ENCODE measurements at regions not wholly inside any gene's neighbourhood (a gene's known extent, or its start where the extent isn't known, plus 50 kb on each side); places are given as distances from the start of the nearest gene placed in this dataset.

GRCh38 chr1:214208460-214208859 lies 72.5 kb upstream of the SMYD2 start:
- ATAC-seq: no peak
- TF ChIP-seq RARB (CRISPR knock-in tag; IDR thresholded peaks at IDR 0.05): no peak
- no peak for TF ChIP-seq PATZ1 (CRISPR knock-in tag; IDR thresholded peaks at IDR 0.05; ENCODE audit: borderline replicate concordance)
- no peak for TF ChIP-seq ZNF565 (CRISPR knock-in tag; conservative IDR thresholded peaks at IDR 0.05; ENCODE audit: low read depth)
- TF ChIP-seq GLIS3 (CRISPR knock-in tag; IDR thresholded peaks at IDR 0.05): no peak
- TF ChIP-seq SNAI2 (CRISPR knock-in tag; IDR thresholded peaks at IDR 0.05): no peak
- no peak for TF ChIP-seq ZFP3 (CRISPR knock-in tag; IDR thresholded peaks at IDR 0.05)
- TF ChIP-seq ZNF70 (CRISPR knock-in tag; IDR thresholded peaks at IDR 0.05): no peak
- TF ChIP-seq CSDC2 (CRISPR knock-in tag; IDR thresholded peaks at IDR 0.05): no peak
- no peak for TF ChIP-seq OSR1 (CRISPR knock-in tag; IDR thresholded peaks at IDR 0.05)
- TF ChIP-seq ZC3H10 (CRISPR knock-in tag; IDR thresholded peaks at IDR 0.05): no peak
- no peak for TF ChIP-seq ISL1 (CRISPR knock-in tag; IDR thresholded peaks at IDR 0.05)
- TF ChIP-seq CSRNP3 (CRISPR knock-in tag; IDR thresholded peaks at IDR 0.05): no peak
- no peak for TF ChIP-seq ZNF8 (CRISPR knock-in tag; IDR thresholded peaks at IDR 0.05)
- TF ChIP-seq BACH2 (CRISPR knock-in tag; IDR thresholded peaks at IDR 0.05; ENCODE audit: borderline replicate concordance): no peak
- no peak for TF ChIP-seq CREB5 (CRISPR knock-in tag; IDR thresholded peaks at IDR 0.05; ENCODE audit: low read depth)
- no peak for TF ChIP-seq TOX (CRISPR knock-in tag; IDR thresholded peaks at IDR 0.05; ENCODE audit: borderline replicate concordance)
- no peak for TF ChIP-seq TCF4 (CRISPR knock-in tag; IDR thresholded peaks at IDR 0.05; ENCODE audit: borderline replicate concordance)
- TF ChIP-seq PPARA (CRISPR knock-in tag; IDR thresholded peaks at IDR 0.05; ENCODE audit: borderline replicate concordance): no peak
- TF ChIP-seq POU6F1 (CRISPR knock-in tag; IDR thresholded peaks at IDR 0.05; ENCODE audit: borderline replicate concordance, low read depth): no peak
- TF ChIP-seq TSHZ2 (CRISPR knock-in tag; IDR thresholded peaks at IDR 0.05): no peak

- no peak for ATAC-seq
- no peak for TF ChIP-seq CSRNP3 (CRISPR knock-in tag; IDR thresholded peaks at IDR 0.05)
- TF ChIP-seq ZNF565 (CRISPR knock-in tag; conservative IDR thresholded peaks at IDR 0.05; ENCODE audit: low read depth): no peak
- no peak for TF ChIP-seq TCF4 (CRISPR knock-in tag; IDR thresholded peaks at IDR 0.05; ENCODE audit: borderline replicate concordance)
- TF ChIP-seq ZNF70 (CRISPR knock-in tag; IDR thresholded peaks at IDR 0.05): no peak
- no peak for TF ChIP-seq ARNTL (CRISPR knock-in tag; IDR thresholded peaks at IDR 0.05; ENCODE audit: borderline replicate concordance, low read depth)
- TF ChIP-seq OSR1 (CRISPR knock-in tag; IDR thresholded peaks at IDR 0.05): no peak
- no peak for TF ChIP-seq CSDC2 (CRISPR knock-in tag; IDR thresholded peaks at IDR 0.05)
- no peak for TF ChIP-seq SNAI2 (CRISPR knock-in tag; IDR thresholded peaks at IDR 0.05)
- no peak for TF ChIP-seq PATZ1 (CRISPR knock-in tag; IDR thresholded peaks at IDR 0.05; ENCODE audit: borderline replicate concordance)
- TF ChIP-seq ZC3H10 (CRISPR knock-in tag; IDR thresholded peaks at IDR 0.05): no peak
These were observed 71.6 kb upstream of the SMYD2 start for GRCh38 chr1:214209260-214209808.

Data from SK-N-SH treated with all-trans-retinoic acid at 6 μM for 48 hours (cell line).